ENCODE measurements at regions not wholly inside any gene's neighbourhood (a gene's known extent, or its start where the extent isn't known, plus 50 kb on each side); places are given as distances from the start of the nearest gene placed in this dataset.

DNA sequence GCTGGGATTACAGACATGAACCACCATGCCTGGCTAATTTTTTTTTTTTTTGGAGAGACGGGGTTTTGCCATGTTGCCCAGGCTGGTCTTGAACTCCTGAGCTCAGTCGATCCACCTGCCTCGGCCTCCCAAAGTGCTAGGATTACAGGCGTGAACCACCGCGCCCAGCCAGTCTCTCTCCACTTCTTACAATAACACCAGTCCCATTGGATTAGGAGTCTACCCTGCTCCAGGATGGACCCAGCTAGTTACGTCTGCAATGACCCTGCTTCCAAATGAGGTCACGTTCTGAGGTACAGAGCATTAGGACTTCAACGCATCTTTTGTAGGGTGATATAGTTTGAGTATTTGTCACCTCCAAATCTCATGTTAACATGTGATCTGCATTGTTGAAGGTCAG is 146.9 kb upstream of the MYLIP start:
- TF ChIP-seq, protein P1, sequence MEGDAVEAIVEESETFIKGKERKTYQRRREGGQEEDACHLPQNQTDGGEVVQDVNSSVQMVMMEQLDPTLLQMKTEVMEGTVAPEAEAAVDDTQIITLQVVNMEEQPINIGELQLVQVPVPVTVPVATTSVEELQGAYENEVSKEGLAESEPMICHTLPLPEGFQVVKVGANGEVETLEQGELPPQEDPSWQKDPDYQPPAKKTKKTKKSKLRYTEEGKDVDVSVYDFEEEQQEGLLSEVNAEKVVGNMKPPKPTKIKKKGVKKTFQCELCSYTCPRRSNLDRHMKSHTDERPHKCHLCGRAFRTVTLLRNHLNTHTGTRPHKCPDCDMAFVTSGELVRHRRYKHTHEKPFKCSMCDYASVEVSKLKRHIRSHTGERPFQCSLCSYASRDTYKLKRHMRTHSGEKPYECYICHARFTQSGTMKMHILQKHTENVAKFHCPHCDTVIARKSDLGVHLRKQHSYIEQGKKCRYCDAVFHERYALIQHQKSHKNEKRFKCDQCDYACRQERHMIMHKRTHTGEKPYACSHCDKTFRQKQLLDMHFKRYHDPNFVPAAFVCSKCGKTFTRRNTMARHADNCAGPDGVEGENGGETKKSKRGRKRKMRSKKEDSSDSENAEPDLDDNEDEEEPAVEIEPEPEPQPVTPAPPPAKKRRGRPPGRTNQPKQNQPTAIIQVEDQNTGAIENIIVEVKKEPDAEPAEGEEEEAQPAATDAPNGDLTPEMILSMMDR (IDR thresholded peaks at IDR 0.05; ENCODE audit: low read depth, low read length): no peak
- no peak overlapping the region for H3K4me3 ChIP-seq (ENCODE audit: low read depth, low read length)
- in situ Hi-C loops (cut with HindIII; ENCODE audit: low sequenced_read_pairs): no loop called here
- DNase-seq (ENCODE audit: low read depth, low spot score): no peak

DNA sequence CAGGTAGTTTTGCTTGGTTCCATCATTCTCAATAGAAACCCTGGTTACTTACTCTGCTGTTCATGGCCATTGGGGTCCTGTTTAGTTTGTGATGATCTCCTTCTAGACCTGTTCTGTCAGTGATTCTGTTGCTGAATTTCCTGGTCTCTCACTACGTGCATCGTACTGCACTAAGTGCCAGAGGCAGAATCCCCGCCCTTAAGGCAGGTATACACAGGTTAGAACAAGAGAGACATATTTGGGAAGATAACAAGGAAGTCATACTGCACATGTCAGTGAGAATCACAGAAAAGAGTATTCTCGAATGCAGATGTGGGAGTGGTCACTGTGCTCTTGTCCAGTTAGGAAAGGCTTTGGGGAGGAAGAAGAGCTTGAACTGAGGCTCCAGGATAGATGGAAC is 148.1 kb upstream of the MYLIP start:
- no peak for DNase-seq (ENCODE audit: low read depth, low spot score)
- no peak overlapping the region for H3K4me3 ChIP-seq (ENCODE audit: low read depth, low read length)
- in situ Hi-C loops (cut with HindIII; ENCODE audit: low sequenced_read_pairs): no loop called here
- TF ChIP-seq, protein P1 (IDR thresholded peaks at IDR 0.05; ENCODE audit: low read depth, low read length): no peak

DNA sequence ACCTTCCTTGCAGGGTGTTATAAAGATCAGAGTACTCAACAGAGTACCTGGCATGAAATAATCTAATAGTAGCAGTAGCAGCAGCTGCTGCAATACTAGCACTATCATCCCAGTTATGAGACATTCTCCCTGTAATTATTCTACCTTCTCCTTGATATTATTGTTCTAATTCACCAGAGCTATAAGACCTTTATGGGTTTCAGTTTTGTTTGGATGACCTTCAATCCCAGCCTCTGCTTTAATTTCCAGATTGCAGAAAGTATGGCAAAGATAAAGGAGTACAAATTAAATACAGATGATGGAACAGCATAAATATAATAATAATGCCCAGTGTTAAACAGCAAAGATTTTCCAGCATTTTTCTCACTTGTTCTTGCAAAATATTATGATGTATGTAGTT is 150.5 kb upstream of the MYLIP start:
- no peak for DNase-seq (ENCODE audit: low read depth, low spot score)
- no peak overlapping the region for H3K4me3 ChIP-seq (ENCODE audit: low read depth, low read length)
- TF ChIP-seq, protein P1 (IDR thresholded peaks at IDR 0.05; ENCODE audit: low read depth, low read length): no peak
- in situ Hi-C loops (cut with HindIII; ENCODE audit: low sequenced_read_pairs): no loop called here

DNA sequence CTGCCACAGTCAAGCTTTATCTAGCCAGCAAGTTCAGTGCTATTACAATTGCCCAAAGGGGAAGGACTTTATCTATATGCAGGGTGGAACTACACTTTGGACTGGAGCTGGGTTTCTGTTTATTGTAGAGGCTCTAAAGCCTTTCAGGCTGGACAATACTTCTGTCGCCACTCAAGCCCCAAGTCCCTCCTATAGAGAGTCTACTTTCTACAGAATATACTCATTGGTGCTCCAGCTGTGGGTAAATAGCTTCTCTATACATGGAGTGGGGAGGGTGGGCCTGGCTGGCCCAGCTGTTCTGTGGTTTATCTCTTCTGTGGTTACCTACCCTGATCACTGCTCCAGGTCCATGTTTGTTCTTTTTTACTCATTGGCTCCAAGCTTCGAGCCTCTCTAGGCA is 151.8 kb upstream of the MYLIP start:
- DNase-seq (ENCODE audit: low read depth, low spot score): no peak
- TF ChIP-seq, protein P1 (IDR thresholded peaks at IDR 0.05; ENCODE audit: low read depth, low read length): no peak
- in situ Hi-C loops (cut with HindIII; ENCODE audit: low sequenced_read_pairs): no loop called here
- no peak overlapping the region for H3K4me3 ChIP-seq (ENCODE audit: low read depth, low read length)

DNA sequence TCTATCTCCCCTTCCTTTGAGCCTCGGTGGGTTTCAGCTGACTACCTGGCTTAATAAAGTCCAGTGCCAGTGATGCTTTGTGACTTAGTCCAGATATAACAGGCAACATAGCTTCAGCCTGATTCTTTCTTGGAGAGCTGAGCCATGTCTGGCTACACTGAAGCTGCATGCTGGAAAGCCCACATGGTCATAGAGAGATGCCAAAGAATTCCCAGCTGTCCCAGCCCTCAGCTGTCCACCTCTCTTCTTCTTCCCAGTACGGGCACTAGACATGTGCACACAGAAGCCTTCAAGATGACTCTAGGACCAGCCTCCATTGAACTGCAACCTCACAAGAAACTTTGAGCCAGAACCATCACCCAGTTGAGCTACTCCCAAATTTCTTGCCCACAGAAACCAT is 154.1 kb upstream of the MYLIP start:
- H3K4me3 ChIP-seq (ENCODE audit: low read depth, low read length): no peak overlapping the region
- in situ Hi-C loops (cut with HindIII; ENCODE audit: low sequenced_read_pairs): no loop called here
- TF ChIP-seq, protein P1 (IDR thresholded peaks at IDR 0.05; ENCODE audit: low read depth, low read length): no peak
- DNase-seq (ENCODE audit: low read depth, low spot score): no peak

DNA sequence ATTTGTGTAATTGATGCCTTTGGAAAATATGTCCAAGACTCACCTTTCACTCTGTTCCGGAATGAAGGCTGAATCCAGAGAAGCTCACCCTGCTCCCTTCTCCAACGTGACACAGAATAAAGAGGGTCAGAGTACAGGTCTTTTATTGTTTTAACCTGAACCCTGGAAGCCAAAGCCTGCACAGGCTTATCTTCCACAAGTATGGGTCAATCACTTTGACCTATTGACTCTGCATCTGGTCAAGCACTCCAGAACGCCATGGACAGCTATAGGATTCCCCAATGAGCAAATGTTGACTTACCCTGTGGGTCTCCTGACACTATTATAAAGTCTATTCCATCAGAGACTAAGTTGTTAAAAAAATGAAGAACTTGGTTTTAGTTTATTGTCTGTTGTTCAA is 158.4 kb upstream of the MYLIP start:
- no peak overlapping the region for H3K4me3 ChIP-seq (ENCODE audit: low read depth, low read length)
- TF ChIP-seq, protein P1 (IDR thresholded peaks at IDR 0.05; ENCODE audit: low read depth, low read length): no peak
- DNase-seq (ENCODE audit: low read depth, low spot score): no peak
- in situ Hi-C loops (cut with HindIII; ENCODE audit: low sequenced_read_pairs): no loop called here

DNA sequence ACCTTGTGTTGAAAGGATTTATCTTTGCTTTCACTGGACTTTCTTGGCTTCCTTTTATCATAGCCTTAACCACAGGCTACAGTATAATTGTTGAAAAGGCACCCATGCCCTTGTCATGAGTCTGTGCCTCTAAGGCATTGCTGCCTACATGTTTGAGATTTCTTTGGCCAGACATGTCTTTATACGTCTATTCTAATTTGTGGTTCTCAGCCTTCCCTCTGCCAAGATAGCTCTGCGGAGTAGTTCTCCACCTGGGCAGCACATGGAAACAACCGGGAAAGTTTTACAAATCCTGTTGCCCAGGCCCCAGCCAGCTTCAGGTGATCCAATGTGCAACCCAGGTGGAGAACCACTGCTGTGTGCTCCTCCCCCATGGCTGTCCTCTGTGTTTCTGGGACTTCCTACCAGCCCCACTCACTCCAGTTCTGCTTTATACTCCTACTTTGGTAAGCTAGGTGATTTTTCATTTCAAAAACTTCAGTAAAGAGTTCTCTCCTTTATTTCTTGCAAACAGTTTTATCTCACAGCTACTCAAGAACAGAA is 159.6 kb upstream of the MYLIP start:
- no peak overlapping the region for H3K4me3 ChIP-seq (ENCODE audit: low read depth, low read length)
- no peak for DNase-seq (ENCODE audit: low read depth, low spot score)
- TF ChIP-seq, protein P1 (IDR thresholded peaks at IDR 0.05; ENCODE audit: low read depth, low read length): no peak
- in situ Hi-C loops (cut with HindIII; ENCODE audit: low sequenced_read_pairs): no loop called here

All from astrocyte of the spinal cord (primary cell).